K562 (cell line): ENCODE measurements at regions not wholly inside any gene's neighbourhood (a gene's known extent, or its start where the extent isn't known, plus 50 kb on each side); places are given as distances from the start of the nearest gene placed in this dataset.

Experiments used
- ATAC-seq: fragments of 200-7000 bp; cut with Tn5 transposase; 3 replicates; pipeline ENCODE4 v1.9.1; 2020; ENCODE audit warnings: moderate library complexity
- BruUV-seq: library from RNA; stranded (reverse); fragments of 400-500 nt; replicated peaks from 2 replicates; lab custom pipeline; 2021; lab: Mats Ljungman, UMichigan
- CTCF ChIA-PET: fragments of 300-600 bp; formaldehyde crosslinking; extraction: SDS; loops from one replicate; lab custom pipeline; 2021; ENCODE audit warnings: low intra/inter-chr PET ratio; lab: Yijun Ruan, JAX
- POLR2A ChIA-PET: fragments of 300-600, 350-650 bp; sonication (Branson Sonifier 250); formaldehyde crosslinking; extraction: SDS; loops from one replicate; lab custom pipeline; 2021; ENCODE audit warnings: antibody characterized with exemption, inconsistent platforms; lab: Yijun Ruan, JAX
- DNase-seq, 4 experiments: peaks; one replicate each; pipeline versions ENCODE4 v3.0.0 to v3.0.0-alpha.2; 2011 to 2018; ENCODE audit warnings: low spot score in 3 of 4, mixed read lengths in 3 of 4; ENCODE audit errors: extremely low read depth in 1 of 4
- FAIRE-seq: peaks from 2 replicates; lab custom pipeline; 2011; peaks lifted over from hg19 to GRCh38; lab: Jason Lieb, UNC
- H2AFZ ChIP-seq: 2 replicates; pipeline ENCODE4 v1.6.0; 2011; ENCODE audit warnings: low read depth, low read length, control low read depth, inconsistent platforms
- H3K27ac ChIP-seq: fragments of 200-600 bp; 3 replicates; pipeline ENCODE4 v1.8.0; 2011; ENCODE audit warnings: low read depth, mild to moderate bottlenecking, control low read depth, inconsistent platforms, low read length, moderate library complexity, mixed read lengths; ENCODE audit errors: extremely low read depth
- H3K27me3 ChIP-seq, 2 experiments: fragments of 300-600 bp in 1 of 2; 2 replicates in 1 of 2; 3 replicates in 1 of 2; pipeline versions ENCODE4 v1.6.0 to v1.8.0; 2011; ENCODE audit warnings: inconsistent platforms in 2 of 2, low read length in 2 of 2, mild to moderate bottlenecking in 1 of 2, mixed read lengths in 1 of 2, moderate library complexity in 1 of 2; ENCODE audit not compliant: control insufficient read depth in 2 of 2, insufficient read depth in 2 of 2
- H3K36me3 ChIP-seq: fragments of 300-600 bp; 3 replicates; pipeline ENCODE4 v1.8.0; 2011; ENCODE audit warnings: mild to moderate bottlenecking, low read length, inconsistent platforms; ENCODE audit not compliant: control insufficient read depth, insufficient read depth
- H3K4me1 ChIP-seq, 2 experiments: fragments of 200-600 bp in 1 of 2; replicated peaks in 1 of 2; 2 replicates in 1 of 2; 3 replicates in 1 of 2; pipeline versions ENCODE4 v1.5.1 to v1.8.0; 2011; ENCODE audit warnings: inconsistent platforms in 2 of 2, low read length in 2 of 2, mild to moderate bottlenecking in 1 of 2, mixed read lengths in 1 of 2, moderate library complexity in 1 of 2; ENCODE audit not compliant: control insufficient read depth in 2 of 2, insufficient read depth in 2 of 2
- H3K4me2 ChIP-seq: 2 replicates; pipeline ENCODE4 v1.6.1; 2011; ENCODE audit warnings: low read length, control low read depth, inconsistent platforms, mixed read lengths; ENCODE audit not compliant: insufficient read depth
- H3K4me3 ChIP-seq: fragments of 200-600 bp; sonication (generic), shearing (Covaris generic); 2 replicates; pipeline ENCODE4 v1.5.1; 2016; ENCODE audit warnings: control low read depth, inconsistent platforms
- H3K79me2 ChIP-seq: fragments of 200-600 bp; 3 replicates; pipeline ENCODE4 v1.8.0; 2011; ENCODE audit warnings: low read length, inconsistent platforms; ENCODE audit not compliant: control insufficient read depth, insufficient read depth
- H3K9ac ChIP-seq, 2 experiments: 2 replicates each; pipeline versions ENCODE4 v1.6.0 to v1.6.1; 2011; ENCODE audit warnings: low read depth in 2 of 2, low read length in 2 of 2, control low read depth in 1 of 2, inconsistent platforms in 1 of 2, mild to moderate bottlenecking in 1 of 2, mixed read lengths in 1 of 2; ENCODE audit not compliant: insufficient read depth in 1 of 2
- H3K9me1 ChIP-seq: one replicate; pipeline ENCODE4 v1.6.0; 2011; ENCODE audit warnings: inconsistent platforms, mild to moderate bottlenecking, low read length, moderate library complexity; ENCODE audit not compliant: control insufficient read depth, insufficient read depth
- H3K9me3 ChIP-seq: replicated peaks from 2 replicates; pipeline ENCODE4 v1.5.1; 2011; ENCODE audit warnings: low read depth, low read length, inconsistent platforms; ENCODE audit not compliant: control insufficient read depth, insufficient read depth
- H4K20me1 ChIP-seq: replicated peaks from 2 replicates; pipeline ENCODE4 v1.6.1; 2011; ENCODE audit warnings: low read length, inconsistent platforms, mixed read lengths; ENCODE audit not compliant: control insufficient read depth, insufficient read depth
- ARID1B ChIP-seq: fragments of 450-650 bp; IDR thresholded peaks from 2 replicates; pipeline ENCODE4 v1.6.1; 2016; ENCODE audit warnings: antibody characterized with exemption, mild to moderate bottlenecking, inconsistent platforms
- CXXC5 ChIP-seq: fragments of 250-450 bp; sonication (Bioruptor Pico); IDR thresholded peaks from 2 replicates; pipeline ENCODE4 v1.8.0; 2022; ENCODE audit warnings: inconsistent platforms, mild to moderate bottlenecking, moderate library complexity
- ETS2 ChIP-seq: IDR thresholded peaks from 2 replicates; pipeline ENCODE4 v1.6.1; 2016; ENCODE audit warnings: borderline replicate concordance, missing genetic modification characterization, mild to moderate bottlenecking, moderate library complexity, missing compliant biosample characterization; ENCODE audit not compliant: poor library complexity, severe bottlenecking
- PRPF4 ChIP-seq: fragments of 200-400 bp; formaldehyde crosslinking; IDR thresholded peaks from one replicate; pipeline ENCODE4 v1.6.1; 2017; ENCODE audit warnings: low read length, low read depth, mild to moderate bottlenecking; ENCODE audit not compliant: insufficient read depth, poor library complexity, severe bottlenecking
- RNF2 ChIP-seq: sonication (generic); IDR thresholded peaks from 2 replicates; pipeline ENCODE4 v1.6.1; 2016
- TEAD4 ChIP-seq, 2 experiments: sonication (generic) in 1 of 2; formaldehyde crosslinking in 1 of 2; IDR thresholded peaks; 2 replicates each; pipeline versions ENCODE4 v1.6.1 to v1.8.0; 2012 to 2022; ENCODE audit warnings: borderline replicate concordance in 1 of 2, inconsistent platforms in 1 of 2, low read length in 1 of 2, mild to moderate bottlenecking in 1 of 2, missing genetic modification reagents in 1 of 2
- TOE1 ChIP-seq, 2 experiments: fragments of 450-650 bp in 1 of 2; sonication (generic) in 1 of 2; formaldehyde crosslinking in 1 of 2; IDR thresholded peaks; 2 replicates each; pipeline versions ENCODE4 v1.7.1 to v1.8.0; 2016 to 2022; ENCODE audit warnings: borderline replicate concordance in 2 of 2, mild to moderate bottlenecking in 2 of 2, antibody characterized with exemption in 1 of 2, inconsistent platforms in 1 of 2, low read depth in 1 of 2, missing genetic modification reagents in 1 of 2, moderate library complexity in 1 of 2
- ZNF133 ChIP-seq: fragments of 250-450 bp; sonication (Bioruptor Pico); IDR thresholded peaks from 2 replicates; pipeline ENCODE4 v1.4.0; 2020; ENCODE audit warnings: mild to moderate bottlenecking
- WGBS: fragments of 100-300 bp; shearing (Covaris generic); methylation state at CpG from one replicate; pipeline ENCODE4 v1.1.6; 2016; ENCODE audit warnings: low coverage, mixed read lengths; ENCODE audit not compliant: insufficient coverage; ENCODE audit errors: missing lambda C conversion rate; 5-methylcytosine and 5-hydroxymethylcytosine counted together
- in situ Hi-C: fragments of 300-500 bp; cut with MboI; formaldehyde crosslinking; loops from 4 replicates; pipeline ENCODE4 v1.15.0; 2018; ENCODE audit warnings: inconsistent platforms, mixed read lengths
- intact Hi-C: fragments of 100-400 bp; cut with micrococcal nuclease; formaldehyde crosslinking; loops from 2 replicates; pipeline ENCODE4 v1.14.2; 2022
- TF ChIP-seq, protein P1 (sequence below): fragments of 250-450 bp; sonication (Bioruptor Pico); IDR thresholded peaks from 2 replicates; pipeline ENCODE4 v1.5.1; 2021; ENCODE audit warnings: mild to moderate bottlenecking
- TF ChIP-seq, protein P2 (sequence below): sonication (generic); formaldehyde crosslinking; IDR thresholded peaks from 2 replicates; pipeline ENCODE4 v1.8.0; 2023; ENCODE audit warnings: mild to moderate bottlenecking, missing genetic modification reagents

DNA sequence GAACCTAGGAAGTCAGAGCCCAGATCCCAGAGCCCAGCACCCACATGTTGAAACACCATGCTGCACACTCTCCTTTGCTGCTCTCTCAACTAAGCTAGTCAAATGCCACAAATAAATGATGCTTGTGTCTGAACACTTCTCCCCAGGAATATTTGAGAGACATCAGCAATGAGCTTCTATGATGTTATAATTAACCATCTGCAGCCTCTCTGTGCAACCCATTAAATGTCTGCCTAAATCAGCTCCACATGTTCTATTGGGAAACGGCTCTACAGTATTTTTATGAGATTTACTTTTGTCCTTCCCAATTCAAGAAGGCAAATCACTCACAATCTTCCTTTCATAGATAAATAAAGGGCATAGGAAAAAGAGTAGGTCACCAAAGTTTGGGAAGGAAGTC lies 266.8 kb upstream of the PARD3B start (continued):
- TF ChIP-seq TEAD4 (IDR thresholded peaks at IDR 0.05; ENCODE audit: low read length) (no peak), TEAD4 (CRISPR knock-in tag; IDR thresholded peaks at IDR 0.05; ENCODE audit: borderline replicate concordance) (no peak)
- TF ChIP-seq, all 486 proteins: peak for 0

DNA sequence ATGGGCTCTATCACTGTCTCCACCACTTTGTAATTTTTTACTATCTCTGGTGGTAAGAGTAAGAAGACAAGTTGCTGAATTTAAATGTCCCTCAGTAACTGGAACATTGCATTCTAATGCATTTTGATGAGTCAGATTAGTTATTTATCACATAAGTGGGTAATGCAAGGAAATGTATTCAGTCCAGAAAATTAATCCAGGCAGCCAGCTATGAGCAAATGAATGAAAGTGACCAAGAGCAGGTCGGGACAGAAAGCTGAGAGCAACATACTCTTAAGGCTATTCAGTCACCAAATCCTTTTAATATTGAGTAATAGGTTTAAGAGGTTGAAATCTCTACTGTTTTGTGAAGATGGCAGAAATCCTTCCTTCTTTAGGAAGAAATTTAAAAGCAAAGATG lies 265.5 kb upstream of the PARD3B start:
- no peak overlapping the region for H3K4me3 ChIP-seq
- WGBS: 0% methylated on average over 1 of the region's 1 CpG
- in situ Hi-C loops (no loop called here), intact Hi-C loops (no loop called here)
- CTCF ChIA-PET: no interaction called here
- H3K4me2 ChIP-seq: no peak overlapping the region
- TF ChIP-seq PRPF4: no peak
- no peak for TF ChIP-seq ETS2
- TF ChIP-seq, protein P1, sequence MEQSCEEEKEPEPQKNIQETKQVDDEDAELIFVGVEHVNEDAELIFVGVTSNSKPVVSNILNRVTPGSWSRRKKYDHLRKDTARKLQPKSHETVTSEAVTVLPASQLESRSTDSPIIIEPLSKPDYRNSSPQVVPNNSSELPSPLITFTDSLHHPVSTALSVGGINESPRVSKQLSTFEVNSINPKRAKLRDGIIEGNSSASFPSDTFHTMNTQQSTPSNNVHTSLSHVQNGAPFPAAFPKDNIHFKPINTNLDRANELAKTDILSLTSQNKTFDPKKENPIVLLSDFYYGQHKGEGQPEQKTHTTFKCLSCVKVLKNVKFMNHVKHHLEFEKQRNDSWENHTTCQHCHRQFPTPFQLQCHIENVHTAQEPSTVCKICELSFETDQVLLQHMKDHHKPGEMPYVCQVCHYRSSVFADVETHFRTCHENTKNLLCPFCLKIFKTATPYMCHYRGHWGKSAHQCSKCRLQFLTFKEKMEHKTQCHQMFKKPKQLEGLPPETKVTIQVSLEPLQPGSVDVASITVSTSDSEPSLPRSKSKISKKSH: no peak
- TF ChIP-seq, protein P2, sequence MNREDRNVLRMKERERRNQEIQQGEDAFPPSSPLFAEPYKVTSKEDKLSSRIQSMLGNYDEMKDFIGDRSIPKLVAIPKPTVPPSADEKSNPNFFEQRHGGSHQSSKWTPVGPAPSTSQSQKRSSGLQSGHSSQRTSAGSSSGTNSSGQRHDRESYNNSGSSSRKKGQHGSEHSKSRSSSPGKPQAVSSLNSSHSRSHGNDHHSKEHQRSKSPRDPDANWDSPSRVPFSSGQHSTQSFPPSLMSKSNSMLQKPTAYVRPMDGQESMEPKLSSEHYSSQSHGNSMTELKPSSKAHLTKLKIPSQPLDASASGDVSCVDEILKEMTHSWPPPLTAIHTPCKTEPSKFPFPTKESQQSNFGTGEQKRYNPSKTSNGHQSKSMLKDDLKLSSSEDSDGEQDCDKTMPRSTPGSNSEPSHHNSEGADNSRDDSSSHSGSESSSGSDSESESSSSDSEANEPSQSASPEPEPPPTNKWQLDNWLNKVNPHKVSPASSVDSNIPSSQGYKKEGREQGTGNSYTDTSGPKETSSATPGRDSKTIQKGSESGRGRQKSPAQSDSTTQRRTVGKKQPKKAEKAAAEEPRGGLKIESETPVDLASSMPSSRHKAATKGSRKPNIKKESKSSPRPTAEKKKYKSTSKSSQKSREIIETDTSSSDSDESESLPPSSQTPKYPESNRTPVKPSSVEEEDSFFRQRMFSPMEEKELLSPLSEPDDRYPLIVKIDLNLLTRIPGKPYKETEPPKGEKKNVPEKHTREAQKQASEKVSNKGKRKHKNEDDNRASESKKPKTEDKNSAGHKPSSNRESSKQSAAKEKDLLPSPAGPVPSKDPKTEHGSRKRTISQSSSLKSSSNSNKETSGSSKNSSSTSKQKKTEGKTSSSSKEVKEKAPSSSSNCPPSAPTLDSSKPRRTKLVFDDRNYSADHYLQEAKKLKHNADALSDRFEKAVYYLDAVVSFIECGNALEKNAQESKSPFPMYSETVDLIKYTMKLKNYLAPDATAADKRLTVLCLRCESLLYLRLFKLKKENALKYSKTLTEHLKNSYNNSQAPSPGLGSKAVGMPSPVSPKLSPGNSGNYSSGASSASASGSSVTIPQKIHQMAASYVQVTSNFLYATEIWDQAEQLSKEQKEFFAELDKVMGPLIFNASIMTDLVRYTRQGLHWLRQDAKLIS: no peak
- TF ChIP-seq TOE1 (IDR thresholded peaks at IDR 0.05; ENCODE audit: borderline replicate concordance): no peak
- no peak for TF ChIP-seq TOE1 (CRISPR knock-in tag; IDR thresholded peaks at IDR 0.05; ENCODE audit: borderline replicate concordance, low read depth)
- TF ChIP-seq ARID1B: no peak
- no peak for TF ChIP-seq RNF2
- TF ChIP-seq ZNF133: no peak
- no peak for TF ChIP-seq CXXC5 (CRISPR knock-in tag)
- DNase-seq (no peak), ATAC-seq (no peak), FAIRE-seq (no peak)
- H3K9ac ChIP-seq: no peak overlapping the region
- H2AFZ ChIP-seq: no peak overlapping the region
- no peaks in the 10 kb centered on the region for H3K9me1 ChIP-seq
- no peaks in the 10 kb centered on the region for H3K79me2 ChIP-seq
- POLR2A ChIA-PET: no interaction called here
- H3K27ac ChIP-seq: no peak overlapping the region
- H3K4me1 ChIP-seq: no peaks in the 10 kb centered on the region
- no TSS peak for BruUV-seq
- no peaks in the 10 kb centered on the region for H3K9me3 ChIP-seq
- H4K20me1 ChIP-seq: no peaks in the 10 kb centered on the region
- H3K36me3 ChIP-seq: no peaks in the 10 kb centered on the region
- peaks cover 0 to under 1% of the 10 kb centered on the region in 2 experiments; a peak in 1 of 5 replicates for H3K27me3 ChIP-seq
